OCI-LY1 (cell line): ENCODE measurements at regions not wholly inside any gene's neighbourhood (a gene's known extent, or its start where the extent isn't known, plus 50 kb on each side); places are given as distances from the start of the nearest gene placed in this dataset.

Experiments
- EZH2 ChIP-seq: fragments of 200-600 bp; sonication (generic), shearing (Covaris generic); IDR thresholded peaks from 2 replicates; pipeline ENCODE4 v1.8.0; 2017; ENCODE audit warnings: borderline replicate concordance, mixed run types, mild to moderate bottlenecking, antibody characterized with exemption, low read length, moderate library complexity, mixed read lengths
- TF ChIP-seq, protein P1 (sequence below): fragments of 200-600 bp; sonication (generic), shearing (Covaris generic); IDR thresholded peaks from 2 replicates; pipeline ENCODE4 v1.5.1; 2017; ENCODE audit warnings: mild to moderate bottlenecking, antibody characterized with exemption, low read length, moderate library complexity, mixed read lengths

DNA sequence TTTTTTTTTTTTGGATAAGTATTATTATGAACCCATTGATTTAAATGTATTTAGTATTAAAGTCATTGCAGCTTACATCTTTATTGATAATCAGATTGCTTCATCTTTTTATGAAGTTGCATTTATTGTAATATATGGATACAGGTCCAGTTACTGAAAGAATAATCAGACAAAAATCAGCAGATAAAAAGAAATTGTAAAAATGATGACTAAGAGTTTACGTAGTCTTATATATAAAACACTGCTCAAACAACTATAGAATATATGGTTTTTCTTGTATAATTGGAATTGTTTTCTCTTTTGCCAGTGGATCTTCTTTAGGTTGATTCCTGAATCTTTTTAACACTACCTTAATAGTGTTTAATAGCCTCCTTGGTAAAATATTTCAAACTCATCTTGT lies 378.3 kb downstream of the DUSP6 start:
- TF ChIP-seq, protein P1, sequence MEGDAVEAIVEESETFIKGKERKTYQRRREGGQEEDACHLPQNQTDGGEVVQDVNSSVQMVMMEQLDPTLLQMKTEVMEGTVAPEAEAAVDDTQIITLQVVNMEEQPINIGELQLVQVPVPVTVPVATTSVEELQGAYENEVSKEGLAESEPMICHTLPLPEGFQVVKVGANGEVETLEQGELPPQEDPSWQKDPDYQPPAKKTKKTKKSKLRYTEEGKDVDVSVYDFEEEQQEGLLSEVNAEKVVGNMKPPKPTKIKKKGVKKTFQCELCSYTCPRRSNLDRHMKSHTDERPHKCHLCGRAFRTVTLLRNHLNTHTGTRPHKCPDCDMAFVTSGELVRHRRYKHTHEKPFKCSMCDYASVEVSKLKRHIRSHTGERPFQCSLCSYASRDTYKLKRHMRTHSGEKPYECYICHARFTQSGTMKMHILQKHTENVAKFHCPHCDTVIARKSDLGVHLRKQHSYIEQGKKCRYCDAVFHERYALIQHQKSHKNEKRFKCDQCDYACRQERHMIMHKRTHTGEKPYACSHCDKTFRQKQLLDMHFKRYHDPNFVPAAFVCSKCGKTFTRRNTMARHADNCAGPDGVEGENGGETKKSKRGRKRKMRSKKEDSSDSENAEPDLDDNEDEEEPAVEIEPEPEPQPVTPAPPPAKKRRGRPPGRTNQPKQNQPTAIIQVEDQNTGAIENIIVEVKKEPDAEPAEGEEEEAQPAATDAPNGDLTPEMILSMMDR: no peak
- no peak for TF ChIP-seq EZH2
